ENCODE measurements at regions not wholly inside any gene's neighbourhood (a gene's known extent, or its start where the extent isn't known, plus 50 kb on each side); places are given as distances from the start of the nearest gene placed in this dataset.
A peak's percentile ranks its signal among the peaks of the same experiment; 100 is the strongest.

DNA sequence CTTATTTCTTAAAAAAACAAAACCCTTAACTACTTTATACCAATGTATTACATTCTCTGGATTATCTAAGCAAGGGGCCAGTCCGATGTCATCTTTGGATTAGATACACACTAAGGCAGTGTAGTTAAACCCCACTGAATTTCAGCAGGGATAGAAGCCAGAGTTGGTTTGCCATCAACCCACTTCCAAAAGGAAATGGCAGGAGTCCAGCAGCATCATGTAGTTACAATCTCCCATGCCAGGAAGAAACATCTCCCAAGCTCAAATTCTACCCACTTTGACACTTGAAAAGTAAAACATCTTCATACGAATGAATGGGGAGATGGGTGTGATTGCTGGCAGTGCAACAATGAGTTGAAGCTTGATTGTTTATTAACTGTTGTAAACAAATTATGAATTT lies 203.5 kb upstream of the PLXNC1 start:
- DNase-seq: no peak

DNA sequence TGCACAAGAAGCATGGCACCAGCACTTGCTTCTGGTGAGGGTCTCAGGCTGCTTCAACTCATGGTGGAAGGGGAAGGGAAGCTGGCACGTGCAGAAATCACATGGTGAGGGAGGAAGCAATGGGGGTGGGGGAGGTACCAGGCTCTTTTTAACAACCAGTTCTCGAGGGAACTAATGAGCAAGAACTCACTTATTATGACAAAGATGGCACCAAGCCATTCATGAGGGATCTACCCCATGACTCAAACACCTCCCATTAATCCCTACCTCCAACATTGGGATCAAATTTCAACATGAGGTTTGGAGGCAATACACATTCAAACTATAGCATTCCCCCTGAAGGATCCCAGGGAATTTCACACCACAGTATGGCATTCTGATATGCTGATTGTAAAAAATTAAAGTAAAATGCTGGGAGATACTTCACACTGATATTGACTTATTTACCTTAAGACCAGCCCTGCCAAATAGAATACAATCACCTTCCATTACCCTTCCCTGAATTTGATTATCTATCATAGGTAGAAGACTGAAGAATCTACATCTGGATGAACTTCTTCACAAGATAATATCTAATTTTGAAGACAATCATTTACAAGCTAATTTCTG lies 201.7 kb upstream of the PLXNC1 start:
- no peak for DNase-seq

DNA sequence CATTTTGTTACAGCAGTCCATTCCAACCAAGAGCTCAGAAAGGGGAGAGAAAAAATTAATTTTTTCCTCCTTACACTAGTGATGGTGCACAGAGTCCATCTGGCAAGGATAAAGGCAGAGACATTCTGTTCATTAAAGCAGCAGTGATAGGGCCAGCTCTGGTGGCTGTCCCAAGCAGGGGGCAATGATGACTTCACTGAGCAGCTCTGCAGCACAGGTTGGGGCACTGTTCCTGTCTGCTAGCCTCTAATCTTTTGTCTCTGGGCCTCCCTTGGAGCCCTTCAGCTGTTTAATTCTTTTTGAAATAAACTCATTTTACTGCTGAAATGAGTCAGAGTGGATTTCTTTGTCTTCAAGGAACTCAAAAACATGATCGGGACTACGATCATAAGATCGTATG lies 200.9 kb upstream of the PLXNC1 start:
- DNase-seq: no peak

DNA sequence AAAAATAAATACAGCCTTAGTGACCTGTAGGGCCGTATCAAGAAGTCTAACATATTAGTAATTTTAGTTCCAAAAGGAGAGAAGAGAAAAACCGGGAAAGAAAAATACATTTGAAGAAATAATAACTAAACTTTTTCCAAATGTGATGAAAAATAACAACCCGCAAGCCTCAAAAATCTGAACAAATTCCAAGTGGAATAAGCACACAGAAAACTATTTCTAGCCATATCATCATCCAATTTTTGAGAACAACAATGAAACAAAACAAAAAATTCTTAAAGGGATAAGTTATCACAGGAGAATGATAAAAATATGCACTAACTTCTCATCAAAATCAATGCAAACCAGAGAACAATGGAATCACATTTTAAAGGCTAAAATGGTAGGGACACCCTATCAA lies 198.1 kb upstream of the PLXNC1 start:
- DNase-seq: no peak

DNA sequence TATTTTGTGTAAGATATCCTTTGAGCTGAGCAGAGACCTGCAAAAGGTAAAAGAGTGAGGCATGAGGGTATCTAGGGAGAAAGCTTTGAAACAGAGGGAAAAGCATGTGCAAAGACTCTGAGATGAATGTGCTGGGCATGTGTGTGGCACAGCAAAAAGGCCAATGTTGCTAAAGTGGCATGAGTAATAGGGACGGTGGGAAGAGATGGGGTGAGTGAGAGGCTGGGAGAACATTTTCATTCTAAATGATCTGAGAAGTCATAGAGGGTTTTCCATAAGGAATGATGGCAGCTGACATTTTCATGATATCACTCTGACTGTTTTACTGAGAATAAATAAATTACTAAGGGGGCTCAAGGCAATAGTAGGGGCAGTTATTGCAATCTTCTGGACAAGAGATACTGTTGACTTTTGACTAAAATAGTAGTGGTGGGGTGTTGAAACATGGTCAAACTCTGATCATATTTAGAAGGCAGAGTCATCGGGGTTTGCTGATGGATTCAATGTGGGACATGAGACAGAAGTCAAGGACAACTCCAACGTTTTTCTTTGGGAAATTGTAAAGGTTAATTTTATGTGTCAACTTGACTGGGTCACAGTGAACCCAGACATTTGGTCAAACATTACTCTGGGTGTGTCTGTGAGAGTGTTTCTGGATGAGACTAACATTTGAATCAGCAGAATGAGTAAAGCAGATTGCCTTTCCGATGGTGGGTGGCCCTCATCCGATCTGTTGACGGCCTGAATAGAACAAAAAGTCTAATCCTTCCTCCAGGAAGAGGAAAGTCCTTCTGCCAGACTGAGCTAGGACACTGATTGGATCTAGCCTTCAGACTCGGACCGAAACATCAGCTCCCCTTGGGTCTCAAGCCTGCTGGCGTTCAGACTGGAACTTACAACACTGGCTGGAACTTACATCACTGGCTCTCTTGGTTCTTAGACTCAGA lies 193.9 kb upstream of the PLXNC1 start:
- DNase-seq: no peak

DNA sequence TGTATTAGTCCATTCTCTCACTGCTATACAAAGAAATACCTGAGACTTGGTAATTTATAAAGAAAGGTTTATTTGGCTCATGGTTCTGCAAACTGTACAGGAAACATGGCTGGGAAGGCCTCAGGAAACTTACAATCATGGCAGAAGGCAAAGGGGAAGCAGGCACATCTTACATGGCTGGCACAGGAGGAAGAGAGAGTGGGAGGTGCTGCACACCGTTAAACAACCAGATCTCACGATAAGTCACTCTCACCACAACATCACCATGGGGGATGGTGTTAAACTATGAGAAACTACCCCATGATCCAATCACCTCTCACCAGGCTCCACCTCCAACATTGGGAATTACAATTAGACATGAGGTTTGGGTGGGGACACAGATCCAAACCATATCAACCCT lies 191.8 kb upstream of the PLXNC1 start:
- DNase-seq: no peak

DNA sequence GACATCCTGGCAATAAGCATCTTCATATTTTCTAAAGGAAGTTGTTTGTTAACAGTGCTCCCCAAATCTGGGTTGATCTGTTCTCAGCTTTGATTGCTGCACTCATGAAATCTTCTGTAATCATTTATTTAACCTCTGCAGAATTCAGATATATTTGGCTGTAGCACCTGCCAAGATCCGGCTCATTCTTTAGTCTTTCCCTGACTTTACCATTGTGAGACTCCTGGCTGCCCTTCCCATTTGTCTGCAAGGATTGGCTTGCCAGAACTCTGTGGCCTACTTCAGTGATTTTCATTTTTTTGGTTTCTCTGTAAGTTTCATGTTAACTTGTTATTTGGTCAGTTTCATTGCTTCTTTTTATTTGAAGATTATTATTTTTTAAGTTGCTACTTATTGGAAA lies 191.2 kb upstream of the PLXNC1 start:
- no peak for DNase-seq

DNA sequence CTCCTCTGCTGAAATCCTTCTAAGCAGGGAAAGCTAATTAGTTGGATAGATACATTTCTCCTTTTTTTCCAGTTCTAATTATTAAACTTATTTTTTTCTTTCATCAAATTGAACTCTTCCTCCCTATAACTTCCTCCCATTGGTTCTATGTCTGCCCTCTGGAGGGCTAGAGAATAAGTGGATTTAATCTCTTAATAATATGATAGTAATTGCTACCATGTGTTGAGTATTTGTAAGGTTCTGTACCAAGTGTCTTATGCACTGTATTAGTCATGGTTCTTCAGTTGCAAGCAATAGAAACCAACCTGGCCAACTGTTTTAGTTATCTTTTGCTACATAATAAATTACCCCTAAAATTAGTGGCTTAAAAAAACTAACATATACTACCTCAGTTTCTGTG lies 190.5 kb upstream of the PLXNC1 start:
- DNase-seq: no peak

DNA sequence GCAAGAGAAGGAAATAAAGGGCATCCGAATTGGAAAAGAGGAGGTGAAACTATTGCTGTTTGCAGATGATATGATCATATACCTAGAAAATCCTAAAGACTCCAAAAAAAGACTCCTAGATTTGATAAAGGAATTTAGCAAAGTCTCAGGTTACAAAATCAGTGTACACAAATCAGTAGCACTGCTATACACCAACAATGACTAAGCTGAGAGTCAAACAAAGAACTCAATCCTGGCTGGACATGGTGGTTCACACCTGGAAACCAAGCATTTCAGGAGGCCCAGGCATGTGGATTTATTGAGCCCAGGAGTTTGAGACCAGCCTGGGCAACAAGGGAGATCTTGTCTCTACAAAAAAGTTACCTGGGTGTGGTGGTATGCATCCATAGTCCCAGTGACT lies 188.7 kb upstream of the PLXNC1 start:
- DNase-seq: no peak

DNA sequence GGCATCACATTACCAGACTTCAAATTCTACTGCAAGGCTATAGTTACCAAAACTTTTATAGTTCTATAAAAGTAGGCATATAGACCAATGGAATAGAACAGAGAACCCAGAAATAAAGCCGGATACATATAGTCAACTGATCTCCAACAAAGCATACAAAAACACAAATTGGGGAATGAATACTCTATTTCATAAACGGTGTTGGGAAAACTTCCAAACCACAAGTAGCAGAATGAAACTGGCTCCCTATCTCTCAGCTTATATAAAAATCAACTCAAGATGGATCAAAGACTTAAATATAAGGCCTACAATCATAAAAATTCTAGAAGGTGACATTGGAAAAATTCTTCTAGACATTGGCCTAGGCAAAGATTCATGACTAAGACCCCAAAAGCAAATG lies 187.9 kb upstream of the PLXNC1 start:
- DNase-seq: no peak

DNA sequence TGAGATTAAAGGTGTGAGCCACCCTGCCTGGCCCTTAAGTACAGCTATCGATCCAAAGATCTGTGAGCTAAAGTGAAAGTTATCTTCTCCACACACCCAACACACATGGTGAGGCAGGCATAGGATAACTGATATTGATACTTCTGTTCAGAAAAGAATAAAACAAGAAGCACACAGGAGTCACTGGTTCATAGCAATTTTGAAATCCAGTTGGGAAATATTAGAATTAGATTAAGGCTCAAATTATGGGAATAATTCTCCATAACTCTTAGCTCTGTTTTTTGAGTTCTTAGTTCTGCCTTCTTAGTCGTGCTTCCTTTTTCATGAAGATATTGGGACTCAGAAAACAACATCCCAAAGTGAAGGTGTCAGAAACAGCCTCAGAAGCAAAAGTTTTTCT lies 186.0 kb upstream of the PLXNC1 start:
- DNase-seq: no peak

DNA sequence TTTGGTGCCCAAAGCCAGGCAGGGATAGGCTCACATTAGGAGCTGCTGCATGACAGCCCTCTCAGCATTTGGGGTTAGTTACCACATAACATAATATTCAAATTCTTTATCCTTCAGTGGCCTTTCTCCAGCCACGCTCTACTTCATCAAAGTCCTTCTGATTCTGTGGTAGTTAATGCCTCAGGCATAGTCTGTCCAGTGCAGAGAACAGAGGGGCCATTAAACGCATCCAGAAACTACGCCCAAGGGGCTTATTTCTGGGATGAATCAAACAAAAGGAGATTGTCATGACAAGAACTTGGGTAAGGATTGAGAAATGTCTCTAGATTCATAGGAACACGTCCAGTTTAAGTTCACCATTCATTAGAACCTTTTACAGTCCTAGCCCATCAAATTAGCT lies 183.4 kb upstream of the PLXNC1 start:
- no peak for DNase-seq

DNA sequence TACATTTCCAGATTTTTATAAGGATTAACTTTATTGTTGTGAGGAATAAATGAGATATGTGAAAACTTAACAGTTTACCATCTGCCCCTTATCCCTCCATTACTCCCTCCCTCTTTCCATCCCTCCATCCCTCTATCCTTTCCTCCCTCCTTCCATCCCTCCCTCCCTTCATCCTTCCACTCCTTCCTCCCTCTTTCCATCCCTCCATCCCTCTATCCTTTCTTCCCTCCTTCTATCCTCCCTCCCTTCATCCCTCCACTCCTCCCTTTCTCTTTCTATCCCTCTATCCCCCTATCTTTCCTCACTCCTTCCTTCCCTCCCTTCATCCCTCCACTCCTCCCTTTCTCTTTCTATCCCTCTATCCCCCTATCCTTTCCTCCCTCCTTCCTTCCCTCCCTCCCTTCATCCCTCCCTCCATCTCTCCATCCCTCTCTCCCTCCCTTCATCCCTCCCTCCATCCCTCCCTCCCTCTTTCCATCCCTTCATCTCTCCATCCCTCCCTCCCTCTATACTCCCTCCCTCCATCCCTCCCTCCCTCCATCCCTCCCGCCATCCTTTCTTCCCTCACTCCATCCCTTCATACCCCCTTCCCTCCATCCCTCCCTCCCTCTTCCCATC lies 181.8 kb upstream of the PLXNC1 start:
- DNase-seq: no peak

DNA sequence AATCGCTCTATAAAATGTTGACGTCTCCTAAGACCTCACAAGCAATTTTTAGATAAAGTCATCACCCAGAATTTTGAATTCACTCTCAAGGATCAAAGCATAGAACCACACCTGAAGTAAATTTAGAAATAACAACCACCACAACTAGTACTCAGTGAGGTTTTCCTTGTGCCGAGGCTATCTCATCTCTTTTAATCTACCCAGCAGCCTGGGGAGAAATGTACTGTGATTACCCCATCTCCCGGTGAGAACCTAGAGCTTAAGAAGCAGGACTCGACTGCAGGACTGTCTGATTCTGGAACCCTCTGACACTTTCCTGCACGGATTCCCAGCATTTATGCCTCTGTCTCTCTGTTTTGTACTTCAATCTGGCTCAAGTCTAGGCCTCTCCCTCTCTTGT lies 180.9 kb upstream of the PLXNC1 start:
- no peak for DNase-seq

DNA sequence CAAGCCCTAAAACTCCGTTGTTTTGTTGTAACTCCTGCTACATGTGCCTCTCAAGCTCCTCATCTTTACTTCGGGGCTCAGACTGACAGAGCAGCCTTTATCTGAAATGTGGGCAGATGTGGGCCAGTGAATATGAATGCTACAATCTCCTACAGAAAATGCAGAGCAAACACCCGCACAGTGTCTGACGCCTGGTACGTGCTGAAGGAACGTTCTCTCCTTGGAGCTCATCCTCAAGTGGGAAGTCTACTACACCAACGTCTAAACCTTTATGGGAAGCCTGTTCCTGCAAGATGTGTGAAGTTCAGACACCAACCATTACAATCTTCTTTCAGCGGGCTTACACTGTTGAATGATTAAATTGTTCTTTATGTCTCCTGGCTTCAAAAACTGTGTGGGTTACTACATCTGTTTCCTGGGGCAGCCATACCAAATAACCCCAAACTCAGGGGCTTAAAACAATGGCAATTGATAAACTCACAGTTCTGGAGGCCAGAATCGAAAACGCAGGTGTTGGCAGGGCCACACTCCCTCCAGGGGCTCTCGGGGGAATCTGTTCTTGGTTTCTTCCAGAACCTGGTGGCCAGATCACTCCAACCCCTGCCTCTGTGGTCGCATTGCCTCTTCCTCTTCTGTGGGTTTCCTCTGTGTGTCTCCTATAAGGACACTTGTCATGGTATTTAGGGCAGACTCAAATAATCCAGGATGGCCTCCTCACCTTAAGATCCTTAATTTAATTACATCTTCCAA lies 179.7 kb upstream of the PLXNC1 start:
- DNase-seq: no peak

DNA sequence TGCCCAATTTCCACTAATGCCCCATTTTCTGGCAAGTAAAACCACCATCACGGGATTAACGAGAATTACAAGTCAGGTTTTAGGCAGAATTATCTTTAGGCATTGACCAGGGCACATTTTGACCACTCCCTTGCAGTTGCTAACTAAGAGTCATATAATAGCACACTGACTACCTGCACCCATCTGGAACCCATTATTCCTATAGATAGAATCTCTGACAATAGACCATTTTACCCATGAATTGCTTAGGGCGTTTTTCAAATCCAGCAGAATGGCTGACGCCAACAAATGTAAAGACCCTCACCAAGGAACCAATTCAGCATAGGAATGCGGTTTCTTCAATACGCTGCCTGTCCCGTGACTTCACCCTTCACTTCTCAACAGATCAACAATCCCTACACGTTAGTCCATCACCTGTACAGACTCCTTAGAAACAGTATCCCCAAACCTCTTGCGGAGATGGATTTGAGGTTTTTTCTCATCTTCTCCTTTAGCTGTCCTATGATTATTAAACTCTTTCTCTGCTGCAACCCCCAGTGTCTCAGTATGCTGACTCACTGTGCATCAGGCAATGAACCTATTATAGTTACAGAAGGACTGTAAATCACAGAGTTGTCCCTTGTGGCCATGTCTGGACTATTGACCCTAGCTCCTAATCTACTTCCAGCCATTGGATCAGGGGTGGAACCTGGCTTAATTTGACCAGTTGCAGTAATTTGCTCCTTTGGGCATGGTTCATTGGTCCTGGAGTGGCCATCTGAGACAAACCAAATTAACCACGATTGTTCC lies 177.3 kb upstream of the PLXNC1 start:
- no peak for DNase-seq

DNA sequence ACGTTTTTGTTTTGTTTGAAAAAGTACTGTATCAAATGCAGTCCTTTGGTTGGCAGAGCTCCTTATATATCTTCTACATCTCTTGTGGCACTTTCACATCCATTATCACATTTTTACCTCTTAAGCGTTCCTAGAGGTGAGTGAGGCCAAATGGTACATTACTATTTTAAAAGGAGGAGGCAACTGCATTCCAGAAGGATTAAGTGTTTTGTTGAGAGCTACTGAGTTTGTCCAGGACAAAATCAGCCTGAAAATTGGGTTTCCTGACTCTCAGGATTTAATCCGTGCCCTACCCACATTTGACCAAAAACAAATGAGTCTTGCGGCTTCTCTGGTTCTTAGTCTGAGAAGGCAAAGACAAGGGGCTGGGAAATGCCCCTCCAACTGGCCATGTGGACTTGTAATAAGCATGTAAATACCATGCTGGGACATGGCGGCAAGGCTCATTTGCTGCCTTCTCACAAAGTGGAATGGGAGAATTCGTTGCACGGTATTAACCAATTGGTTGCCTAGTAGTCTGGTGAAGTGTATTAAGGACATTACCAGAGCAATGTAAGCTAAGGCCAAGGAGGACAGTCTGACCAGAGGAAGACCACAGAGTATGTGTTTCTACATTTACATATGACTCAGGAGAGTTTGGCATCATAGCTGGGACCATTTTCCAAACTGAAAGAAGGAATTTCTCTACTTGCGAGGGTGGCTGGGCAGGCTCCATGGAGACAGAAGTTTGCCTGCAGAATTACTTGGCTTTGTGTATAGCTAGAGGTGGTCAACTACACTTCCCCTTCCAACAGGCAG lies 175.8 kb upstream of the PLXNC1 start:
- DNase-seq: no peak

DNA sequence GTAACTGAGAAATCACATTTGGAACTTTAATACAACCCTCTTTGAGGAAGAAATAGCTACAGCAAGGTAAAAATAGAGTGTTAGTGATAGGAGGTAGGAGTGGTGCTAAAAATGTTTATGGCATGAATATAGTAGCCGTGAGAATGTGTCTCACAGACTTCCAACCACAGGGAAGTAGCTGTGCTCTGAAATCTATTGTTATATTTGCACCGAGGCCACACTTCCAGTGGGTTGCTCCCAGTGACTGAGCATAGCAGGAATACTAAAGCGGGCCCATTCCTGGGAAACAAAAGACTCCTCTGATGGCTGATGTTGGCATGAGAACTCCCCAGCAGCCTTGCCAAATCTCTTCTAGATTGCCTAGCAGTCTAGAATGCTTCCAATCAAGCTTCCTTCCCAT lies 174.1 kb upstream of the PLXNC1 start:
- no peak for DNase-seq

DNA sequence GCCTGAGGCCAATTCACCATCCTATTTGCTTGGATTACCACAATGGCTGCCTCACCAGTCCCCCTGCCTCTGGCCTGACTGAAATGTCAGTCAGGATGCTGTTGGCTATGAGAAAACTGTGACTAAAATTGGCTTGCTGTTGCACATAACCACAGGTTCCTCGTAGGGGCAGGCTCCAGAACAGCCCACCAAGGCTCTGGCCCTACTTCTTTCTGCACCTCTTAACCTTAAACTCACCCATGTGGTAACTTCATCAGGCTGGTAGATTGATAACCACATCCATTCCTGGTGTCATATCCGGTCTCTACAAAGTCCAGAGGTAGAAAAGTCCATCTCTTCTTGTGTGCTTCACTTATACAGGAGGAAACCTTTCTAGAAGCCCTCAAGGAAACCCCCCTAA lies 172.4 kb upstream of the PLXNC1 start:
- no peak for DNase-seq

DNA sequence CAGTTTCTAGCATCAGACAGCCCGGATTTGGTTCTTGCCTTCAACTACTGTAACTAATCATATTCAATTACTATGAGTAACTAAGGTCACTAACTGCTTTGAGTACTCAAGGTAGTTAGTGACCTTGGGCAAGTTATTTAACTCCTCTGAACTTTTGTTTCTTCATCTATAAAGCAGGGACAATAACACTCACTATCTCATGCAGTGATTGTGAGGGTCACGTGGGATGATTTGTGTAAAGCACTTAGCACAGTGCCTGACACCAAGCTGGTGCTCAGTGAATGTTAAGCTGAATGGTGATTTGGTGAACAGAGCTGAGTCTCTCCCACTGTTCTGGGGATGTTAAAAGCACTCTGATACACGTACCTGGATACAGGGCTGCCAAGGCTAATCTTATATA lies 171.3 kb upstream of the PLXNC1 start:
- no peak for DNase-seq

DNA sequence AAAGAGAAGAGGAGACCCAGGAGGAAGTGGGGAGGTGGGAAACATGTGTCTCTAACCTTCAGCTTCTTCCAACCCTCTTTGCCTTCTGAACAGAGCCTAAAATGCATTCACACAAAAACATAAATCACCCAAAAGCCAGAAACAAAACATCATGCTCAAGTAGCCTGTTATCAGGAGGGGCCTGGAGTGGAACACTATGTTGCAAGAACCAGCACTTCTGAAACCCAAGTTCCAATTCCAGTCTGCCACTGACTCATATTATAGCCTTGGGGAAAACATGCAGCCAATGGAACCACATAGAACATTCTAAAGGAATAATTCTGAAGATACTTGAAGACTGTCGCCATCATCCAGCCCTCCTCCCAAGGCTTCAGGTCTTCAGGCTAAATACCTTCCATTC lies 169.8 kb upstream of the PLXNC1 start:
- no peak for DNase-seq

DNA sequence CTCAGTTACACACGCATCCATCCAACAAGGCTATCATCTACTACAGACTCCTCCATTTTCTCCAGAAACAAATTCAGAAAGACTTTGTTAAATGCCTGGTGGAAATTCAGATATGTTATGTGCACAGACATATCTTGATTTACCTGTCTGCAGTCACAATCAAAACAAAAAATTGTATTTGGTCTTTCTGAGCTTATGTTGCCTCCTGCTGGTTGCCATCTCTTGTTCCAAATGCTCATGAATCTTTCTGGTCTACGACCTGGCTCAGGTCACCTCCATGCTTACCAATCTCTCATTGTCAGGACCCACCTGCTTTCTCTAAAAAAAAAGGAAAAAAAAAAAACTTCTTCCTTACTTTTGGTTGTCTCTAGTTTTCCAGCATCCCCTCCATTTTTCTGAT lies 169.2 kb upstream of the PLXNC1 start:
- peak; percentile 13 for DNase-seq
